ENCODE measurements at regions not wholly inside any gene's neighbourhood (a gene's known extent, or its start where the extent isn't known, plus 50 kb on each side); places are given as distances from the start of the nearest gene placed in this dataset.
A peak's percentile ranks its signal among the peaks of the same experiment; 100 is the strongest.

DNA sequence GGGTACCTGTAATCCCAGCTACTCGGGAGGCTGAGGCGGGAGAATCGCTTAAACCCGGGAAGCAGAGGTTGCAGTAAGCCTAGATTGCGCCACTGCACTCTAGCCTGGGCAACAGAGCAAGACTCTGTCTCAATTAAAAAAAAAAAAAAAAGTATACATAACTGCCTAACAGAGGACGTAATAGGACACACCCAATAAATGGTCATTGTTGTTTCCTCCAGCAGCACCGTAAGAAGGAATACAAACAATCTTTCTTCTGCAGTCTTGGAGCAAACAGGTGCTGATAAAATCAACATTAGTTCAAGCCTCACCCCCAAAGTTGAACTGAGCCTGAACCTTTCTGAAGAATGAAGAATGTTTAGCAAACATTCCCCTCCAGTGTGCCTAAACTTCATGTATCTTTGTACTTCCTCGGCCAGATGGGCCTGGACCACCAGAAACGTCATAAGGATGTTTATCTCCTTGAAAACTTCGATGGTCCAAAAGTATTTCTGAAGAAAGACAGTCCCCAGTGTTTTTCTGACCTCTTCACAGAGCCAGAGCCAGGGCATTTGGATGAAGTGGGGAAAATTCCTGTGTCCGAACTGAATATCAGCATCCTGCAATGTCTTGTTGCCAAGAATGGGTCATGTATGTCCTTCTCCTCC is 136.8 kb upstream of the F3 start:
- intact Hi-C loops (cut with DNase I; ENCODE audit: low total_unique reads): no loop called here
- TF ChIP-seq, protein P1, sequence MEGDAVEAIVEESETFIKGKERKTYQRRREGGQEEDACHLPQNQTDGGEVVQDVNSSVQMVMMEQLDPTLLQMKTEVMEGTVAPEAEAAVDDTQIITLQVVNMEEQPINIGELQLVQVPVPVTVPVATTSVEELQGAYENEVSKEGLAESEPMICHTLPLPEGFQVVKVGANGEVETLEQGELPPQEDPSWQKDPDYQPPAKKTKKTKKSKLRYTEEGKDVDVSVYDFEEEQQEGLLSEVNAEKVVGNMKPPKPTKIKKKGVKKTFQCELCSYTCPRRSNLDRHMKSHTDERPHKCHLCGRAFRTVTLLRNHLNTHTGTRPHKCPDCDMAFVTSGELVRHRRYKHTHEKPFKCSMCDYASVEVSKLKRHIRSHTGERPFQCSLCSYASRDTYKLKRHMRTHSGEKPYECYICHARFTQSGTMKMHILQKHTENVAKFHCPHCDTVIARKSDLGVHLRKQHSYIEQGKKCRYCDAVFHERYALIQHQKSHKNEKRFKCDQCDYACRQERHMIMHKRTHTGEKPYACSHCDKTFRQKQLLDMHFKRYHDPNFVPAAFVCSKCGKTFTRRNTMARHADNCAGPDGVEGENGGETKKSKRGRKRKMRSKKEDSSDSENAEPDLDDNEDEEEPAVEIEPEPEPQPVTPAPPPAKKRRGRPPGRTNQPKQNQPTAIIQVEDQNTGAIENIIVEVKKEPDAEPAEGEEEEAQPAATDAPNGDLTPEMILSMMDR (IDR thresholded peaks at IDR 0.05): no peak
- TF ChIP-seq POLR2A (IDR thresholded peaks at IDR 0.05): no peak
- Histone ChIP-seq H3K36me3 (ENCODE audit: low read depth, missing control alignments) (no peaks in the 10 kb centered on the region), H3K27ac (peak overlapping the region in 1 of 2 donors; percentile 78), H3K4me1 (peaks cover 31% of the 10 kb centered on the region), H3K4me3 (peak overlapping the region in 1 of 2 donors; percentile 0), H3K9me3 (no peaks in the 10 kb centered on the region), H3K27me3 (no peaks in the 10 kb centered on the region)
- WGBS, 2 donors: 54 to 61% methylated on average over 11 of the region's 11 CpGs
- no peak for DNase-seq

DNA sequence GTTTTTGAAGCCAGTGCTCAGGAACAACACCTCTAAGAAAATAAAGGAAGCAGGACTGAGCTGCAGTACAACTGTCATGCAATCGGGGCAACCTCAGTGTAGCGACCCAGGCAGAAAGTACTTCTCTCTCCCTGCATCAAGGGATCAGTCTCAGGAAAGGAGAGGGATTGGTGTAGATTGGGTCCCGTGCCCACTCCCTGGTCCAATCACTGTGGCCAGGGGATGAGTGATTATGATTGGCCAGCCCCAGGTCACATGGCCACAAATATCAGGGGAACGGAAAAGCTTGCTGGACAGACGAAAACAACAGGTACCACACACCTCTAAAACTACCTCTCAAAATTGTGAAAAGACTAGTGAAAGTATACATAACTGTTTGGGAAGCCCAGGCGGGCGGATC is 136.2 kb upstream of the F3 start:
- Histone ChIP-seq H3K9me3 (no peaks in the 10 kb centered on the region), H3K4me1 (peaks cover 31% of the 10 kb centered on the region), H3K4me3 (peak overlapping the region in 1 of 2 donors; percentile 0), H3K27me3 (no peaks in the 10 kb centered on the region), H3K36me3 (ENCODE audit: low read depth, missing control alignments) (no peaks in the 10 kb centered on the region), H3K27ac (peak overlapping the region in 1 of 2 donors; percentile 78)
- TF ChIP-seq POLR2A (IDR thresholded peaks at IDR 0.05): no peak
- TF ChIP-seq, protein P1 (IDR thresholded peaks at IDR 0.05): no peak
- intact Hi-C loops (cut with DNase I; ENCODE audit: low total_unique reads): no loop called here
- peak; percentile 66 for DNase-seq
- WGBS, 2 donors: 57 to 78% methylated on average over 7 of the region's 7 CpGs

DNA sequence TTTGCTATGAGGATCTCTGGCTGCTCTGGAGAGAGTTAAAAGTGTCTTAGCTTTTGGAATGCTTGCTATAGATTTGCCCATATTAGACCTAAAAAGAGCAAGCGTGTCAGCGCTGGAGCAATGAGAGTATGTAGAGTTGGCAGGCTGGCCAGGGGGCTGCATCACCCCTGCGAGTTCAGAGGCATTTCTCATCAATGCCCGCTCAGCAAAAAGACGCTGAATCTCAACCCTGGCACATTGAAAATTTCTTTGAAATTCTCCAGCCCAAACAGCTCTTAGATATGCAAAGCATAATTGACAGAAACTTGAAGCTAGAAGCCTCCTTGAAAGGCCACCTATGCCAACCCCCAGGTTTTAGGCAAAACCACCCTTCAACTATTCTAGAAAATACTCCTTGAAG is 135.5 kb upstream of the F3 start:
- intact Hi-C loops (cut with DNase I; ENCODE audit: low total_unique reads): no loop called here
- WGBS, 2 donors: 54 to 56% methylated on average over 5 of the region's 5 CpGs

DNA sequence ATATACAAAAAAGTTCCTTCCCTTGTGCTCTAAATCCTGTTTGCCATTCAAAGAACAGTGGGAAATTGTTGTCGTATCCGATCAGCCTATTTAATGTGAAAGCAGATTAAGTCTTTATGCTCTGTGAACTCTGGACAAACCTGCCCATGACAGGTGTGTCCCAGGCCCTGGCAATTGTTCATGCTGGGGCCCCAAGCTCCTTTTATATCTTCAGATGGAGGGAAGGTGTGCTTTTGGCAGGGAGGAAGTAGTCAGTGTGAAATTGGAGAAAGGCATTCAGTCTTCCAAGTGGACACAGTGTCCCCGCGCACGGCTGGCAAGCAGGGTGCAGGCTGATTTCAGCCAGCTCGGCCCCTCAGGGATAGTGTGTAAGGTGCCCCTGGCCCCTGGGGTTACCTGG is 135.1 kb upstream of the F3 start:
- H3K4me3 ChIP-seq: no peak overlapping the region
- H3K36me3 ChIP-seq (ENCODE audit: low read depth, missing control alignments): no peaks in the 10 kb centered on the region
- TF ChIP-seq POLR2A (IDR thresholded peaks at IDR 0.05): no peak
- TF ChIP-seq, protein P1 (IDR thresholded peaks at IDR 0.05): no peak
- H3K27ac ChIP-seq: peak overlapping the region in 1 of 2 donors; percentile 78
- H3K9me3 ChIP-seq: no peaks in the 10 kb centered on the region
- intact Hi-C loops (cut with DNase I; ENCODE audit: low total_unique reads): no loop called here
- H3K27me3 ChIP-seq: no peaks in the 10 kb centered on the region
- WGBS, 2 donors: 42 to 59% methylated on average over 6 of the region's 6 CpGs
- no peak for DNase-seq
- H3K4me1 ChIP-seq: peaks cover 31% of the 10 kb centered on the region

More for the DNA sequence above, 135.5 kb upstream of the F3 start:
- TF ChIP-seq, protein P1 (IDR thresholded peaks at IDR 0.05): no peak
- TF ChIP-seq POLR2A (IDR thresholded peaks at IDR 0.05): no peak
- no peaks in the 10 kb centered on the region for H3K9me3 ChIP-seq
- H3K36me3 ChIP-seq (ENCODE audit: low read depth, missing control alignments): no peaks in the 10 kb centered on the region
- peak overlapping the region in 1 of 2 donors; percentile 78 for H3K27ac ChIP-seq
- peaks cover 31% of the 10 kb centered on the region for H3K4me1 ChIP-seq
- H3K4me3 ChIP-seq: peak overlapping the region in 1 of 2 donors; percentile 0
- DNase-seq: no peak
- H3K27me3 ChIP-seq: no peaks in the 10 kb centered on the region

DNA sequence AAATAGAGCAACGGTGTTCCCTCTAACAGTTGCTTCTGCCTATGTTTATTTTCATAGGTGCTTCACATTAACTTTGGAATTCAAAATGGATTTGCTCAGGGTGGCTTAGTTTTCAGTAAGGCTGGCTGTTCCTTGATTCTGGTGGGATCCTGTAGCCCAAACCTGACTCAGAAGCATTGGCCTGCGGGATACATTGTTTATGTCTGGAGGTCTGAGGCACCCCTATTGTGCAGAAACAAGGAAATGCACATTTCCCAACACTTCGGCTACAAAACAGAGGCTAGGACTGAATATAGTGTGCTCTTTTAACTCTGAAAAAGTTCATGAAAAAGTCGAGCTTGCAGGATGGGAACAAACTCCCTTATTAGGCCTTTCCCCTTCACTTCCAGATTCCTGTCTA is 133.8 kb upstream of the F3 start:
- H3K4me1 ChIP-seq: peaks cover 31% of the 10 kb centered on the region
- no peaks in the 10 kb centered on the region for H3K9me3 ChIP-seq
- no peaks in the 10 kb centered on the region for H3K27me3 ChIP-seq
- intact Hi-C loops (cut with DNase I; ENCODE audit: low total_unique reads): no loop called here
- H3K36me3 ChIP-seq (ENCODE audit: low read depth, missing control alignments): no peaks in the 10 kb centered on the region
- WGBS, 2 donors: 57 to 62% methylated on average over 4 of the region's 4 CpGs
- no peak overlapping the region for H3K4me3 ChIP-seq
- H3K27ac ChIP-seq: no peak overlapping the region
- TF ChIP-seq, protein P1 (IDR thresholded peaks at IDR 0.05): no peak
- TF ChIP-seq POLR2A (IDR thresholded peaks at IDR 0.05): no peak
- DNase-seq: no peak

All from testis (tissue), 2 donors.